ENCODE measurements at regions not wholly inside any gene's neighbourhood (a gene's known extent, or its start where the extent isn't known, plus 50 kb on each side); places are given as distances from the start of the nearest gene placed in this dataset.
"Not testable (repeated sequence)": the region's sequence is repeated elsewhere in the genome, so short reads cannot be mapped to it uniquely, and the experiment has no call there.

- in situ Hi-C loops (cut with HindIII; ENCODE audit: low pct_ligation_motif_present, low pct_unique_long_range_greater_than_20kb, low sequenced_read_pairs); DNase-seq: not testable (repeated sequence)
Observed at GRCh38 chr20:53862136-53862397, 208.3 kb downstream of the BCAS1 start.

GRCh38 chr20:53859684-53860083 is 210.7 kb downstream of the BCAS1 start:
- no peak for DNase-seq

GRCh38 chr20:53859009-53859408 is 211.4 kb downstream of the BCAS1 start:
- in situ Hi-C loops (cut with HindIII; ENCODE audit: low pct_ligation_motif_present, low pct_unique_long_range_greater_than_20kb, low sequenced_read_pairs); DNase-seq: not testable (repeated sequence)

More at GRCh38 chr20:53859684-53860083, 210.7 kb downstream of the BCAS1 start:
- in situ Hi-C loops (cut with HindIII; ENCODE audit: low pct_ligation_motif_present, low pct_unique_long_range_greater_than_20kb, low sequenced_read_pairs): no loop called here

GRCh38 chr20:53858516-53858915 is 211.9 kb downstream of the BCAS1 start:
- DNase-seq; in situ Hi-C loops (cut with HindIII; ENCODE audit: low pct_ligation_motif_present, low pct_unique_long_range_greater_than_20kb, low sequenced_read_pairs): not testable (repeated sequence)

GRCh38 chr20:53857723-53858236 is 212.6 kb downstream of the BCAS1 start:
- no peak for DNase-seq

GRCh38 chr20:53856300-53857295 is 213.8 kb downstream of the BCAS1 start:
- in situ Hi-C loops (cut with HindIII; ENCODE audit: low pct_ligation_motif_present, low pct_unique_long_range_greater_than_20kb, low sequenced_read_pairs): no loop called here
- no peak for DNase-seq

More at GRCh38 chr20:53857723-53858236, 212.6 kb downstream of the BCAS1 start:
- in situ Hi-C loops (cut with HindIII; ENCODE audit: low pct_ligation_motif_present, low pct_unique_long_range_greater_than_20kb, low sequenced_read_pairs): no loop called here

- DNase-seq: no peak
- in situ Hi-C loops (cut with HindIII; ENCODE audit: low pct_ligation_motif_present, low pct_unique_long_range_greater_than_20kb, low sequenced_read_pairs): no loop called here
Observed at GRCh38 chr20:53855733-53856132, 214.7 kb downstream of the BCAS1 start.

GRCh38 chr20:53854609-53854926 is 215.8 kb downstream of the BCAS1 start:
- DNase-seq; in situ Hi-C loops (cut with HindIII; ENCODE audit: low pct_ligation_motif_present, low pct_unique_long_range_greater_than_20kb, low sequenced_read_pairs): not testable (repeated sequence)

- in situ Hi-C loops (cut with HindIII; ENCODE audit: low pct_ligation_motif_present, low pct_unique_long_range_greater_than_20kb, low sequenced_read_pairs): no loop called here
- DNase-seq: no peak
Observed at GRCh38 chr20:53853111-53853713, 217.2 kb downstream of the BCAS1 start.

- in situ Hi-C loops (cut with HindIII; ENCODE audit: low pct_ligation_motif_present, low pct_unique_long_range_greater_than_20kb, low sequenced_read_pairs): no loop called here
- DNase-seq: no peak
Observed at GRCh38 chr20:53852691-53853090, 217.7 kb downstream of the BCAS1 start.

- in situ Hi-C loops (cut with HindIII; ENCODE audit: low pct_ligation_motif_present, low pct_unique_long_range_greater_than_20kb, low sequenced_read_pairs): no loop called here
Observed at GRCh38 chr20:53852014-53852413, 218.4 kb downstream of the BCAS1 start.

GRCh38 chr20:53850319-53850718 is 220.1 kb downstream of the BCAS1 start:
- no peak for DNase-seq
- in situ Hi-C loops (cut with HindIII; ENCODE audit: low pct_ligation_motif_present, low pct_unique_long_range_greater_than_20kb, low sequenced_read_pairs): no loop called here

More at GRCh38 chr20:53852014-53852413, 218.4 kb downstream of the BCAS1 start:
- no peak for DNase-seq

- in situ Hi-C loops (cut with HindIII; ENCODE audit: low pct_ligation_motif_present, low pct_unique_long_range_greater_than_20kb, low sequenced_read_pairs): no loop called here
- DNase-seq: no peak
Observed at GRCh38 chr20:53849471-53850059, 220.8 kb downstream of the BCAS1 start.

GRCh38 chr20:53848304-53848703 is 222.1 kb downstream of the BCAS1 start:
- in situ Hi-C loops (cut with HindIII; ENCODE audit: low pct_ligation_motif_present, low pct_unique_long_range_greater_than_20kb, low sequenced_read_pairs): no loop called here
- DNase-seq: no peak

GRCh38 chr20:53847837-53848170 is 222.6 kb downstream of the BCAS1 start:
- DNase-seq: no peak
- in situ Hi-C loops (cut with HindIII; ENCODE audit: low pct_ligation_motif_present, low pct_unique_long_range_greater_than_20kb, low sequenced_read_pairs): no loop called here

GRCh38 chr20:53847139-53847836 is 223.1 kb downstream of the BCAS1 start:
- in situ Hi-C loops (cut with HindIII; ENCODE audit: low pct_ligation_motif_present, low pct_unique_long_range_greater_than_20kb, low sequenced_read_pairs): no loop called here
- DNase-seq: no peak

GRCh38 chr20:53846640-53847039 is 223.8 kb downstream of the BCAS1 start:
- in situ Hi-C loops (cut with HindIII; ENCODE audit: low pct_ligation_motif_present, low pct_unique_long_range_greater_than_20kb, low sequenced_read_pairs): no loop called here
- DNase-seq: no peak

- in situ Hi-C loops (cut with HindIII; ENCODE audit: low pct_ligation_motif_present, low pct_unique_long_range_greater_than_20kb, low sequenced_read_pairs): no loop called here
- DNase-seq: no peak
Observed at GRCh38 chr20:53845980-53846379, 224.4 kb downstream of the BCAS1 start.

GRCh38 chr20:53844259-53844658 is 226.1 kb downstream of the BCAS1 start:
- in situ Hi-C loops (cut with HindIII; ENCODE audit: low pct_ligation_motif_present, low pct_unique_long_range_greater_than_20kb, low sequenced_read_pairs): no loop called here
- no peak for DNase-seq
